RCC 7860 (cell line): ENCODE measurements at regions not wholly inside any gene's neighbourhood (a gene's known extent, or its start where the extent isn't known, plus 50 kb on each side); places are given as distances from the start of the nearest gene placed in this dataset.

Experiments used
- DNase-seq: peaks from one replicate; pipeline ENCODE4 v3.0.0-alpha.2; 2015; ENCODE audit warnings: low spot score
- FAIRE-seq: peaks from 2 replicates; lab custom pipeline; 2012; peaks lifted over from hg19 to GRCh38; lab: Jason Lieb, UNC

DNA sequence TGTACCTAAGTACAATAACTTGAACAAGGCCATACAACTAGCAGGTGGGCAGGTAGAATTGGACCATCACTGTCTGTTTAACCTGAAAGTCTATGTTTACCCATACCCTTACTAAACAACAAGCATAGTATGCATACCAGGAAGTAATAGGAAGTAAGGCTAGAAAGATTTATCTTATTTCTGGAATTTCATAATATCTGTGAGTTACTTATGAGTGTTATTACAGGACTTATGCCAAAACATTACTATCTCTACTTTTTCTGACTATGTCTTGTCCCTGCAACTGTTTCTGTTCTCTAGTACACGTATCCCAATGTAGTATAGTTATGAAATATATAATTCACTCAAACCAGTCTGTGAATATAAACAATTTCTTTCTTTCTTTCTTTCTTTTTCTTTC, 1400.8 kb upstream of the TENM4 start:
- no peak for FAIRE-seq
- DNase-seq: no peak

GRCh38 chr11:80838153-80838552, 1397.3 kb upstream of the TENM4 start:
- DNase-seq (no peak), FAIRE-seq (no peak)

DNA sequence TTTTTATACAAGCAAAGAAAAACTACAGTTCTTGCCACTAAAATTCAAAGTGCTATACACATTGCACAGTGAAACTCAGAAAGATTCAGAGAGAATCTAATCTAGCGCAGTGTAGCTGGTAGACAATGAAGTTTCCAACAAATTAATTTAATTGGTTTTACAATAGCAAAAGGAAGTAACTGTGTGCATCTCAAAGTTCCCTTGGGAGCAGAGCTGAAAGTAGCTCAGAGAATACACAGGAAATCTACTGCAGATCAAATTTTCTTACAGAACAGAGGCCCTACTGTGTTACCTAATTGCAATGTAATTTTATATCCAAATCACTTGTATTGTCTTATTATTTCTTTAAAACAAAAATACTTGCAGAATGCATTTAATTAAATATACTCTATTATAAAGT, 1396.2 kb upstream of the TENM4 start:
- no peak for DNase-seq

DNA sequence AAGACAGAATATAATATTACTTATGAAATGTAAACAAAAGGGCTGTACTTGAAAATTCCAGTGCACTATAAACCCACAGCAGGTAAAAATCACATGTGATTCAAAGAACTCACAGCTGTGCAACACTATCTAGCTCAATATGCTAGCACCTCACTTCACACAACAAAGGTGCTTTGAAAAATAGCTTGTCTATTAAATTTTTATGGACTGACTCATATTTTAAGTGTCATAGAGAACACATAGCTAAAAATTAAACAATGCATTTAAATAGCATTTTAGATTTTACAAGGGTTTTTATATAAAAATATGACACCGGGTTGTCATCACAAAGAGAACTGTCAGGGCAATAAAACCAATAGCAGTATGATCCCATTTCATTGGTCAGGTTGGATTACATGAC, 1390.5 kb upstream of the TENM4 start:
- DNase-seq: no peak
- no peak for FAIRE-seq

More for the DNA sequence above, 1396.2 kb upstream of the TENM4 start:
- no peak for FAIRE-seq

GRCh38 chr11:80827781-80828180, 1387.0 kb upstream of the TENM4 start:
- FAIRE-seq (no peak), DNase-seq (no peak)

GRCh38 chr11:80826808-80827207, 1386.0 kb upstream of the TENM4 start:
- FAIRE-seq: no peak

DNA sequence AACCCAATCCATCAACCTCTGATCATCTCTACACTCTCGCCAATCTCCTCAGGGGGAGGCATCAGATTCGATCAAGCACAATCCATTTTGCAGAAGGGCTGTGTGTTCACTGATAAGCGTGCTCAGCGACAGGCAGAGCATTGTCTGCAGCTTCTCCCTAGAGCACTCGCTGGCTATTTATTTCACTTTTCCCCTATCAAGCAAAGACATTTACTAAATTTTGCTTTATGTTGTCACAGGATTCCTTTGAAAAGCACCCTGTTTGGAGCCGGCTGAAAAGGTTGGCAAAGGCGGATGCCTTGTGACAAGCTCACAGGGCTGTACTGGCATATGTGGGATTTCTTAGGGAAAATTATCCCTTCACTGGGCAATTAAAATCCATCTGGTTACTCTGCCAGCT, 1381.5 kb upstream of the TENM4 start:
- FAIRE-seq (no peak), DNase-seq (no peak)

More at GRCh38 chr11:80826808-80827207, 1386.0 kb upstream of the TENM4 start:
- DNase-seq: no peak

DNA sequence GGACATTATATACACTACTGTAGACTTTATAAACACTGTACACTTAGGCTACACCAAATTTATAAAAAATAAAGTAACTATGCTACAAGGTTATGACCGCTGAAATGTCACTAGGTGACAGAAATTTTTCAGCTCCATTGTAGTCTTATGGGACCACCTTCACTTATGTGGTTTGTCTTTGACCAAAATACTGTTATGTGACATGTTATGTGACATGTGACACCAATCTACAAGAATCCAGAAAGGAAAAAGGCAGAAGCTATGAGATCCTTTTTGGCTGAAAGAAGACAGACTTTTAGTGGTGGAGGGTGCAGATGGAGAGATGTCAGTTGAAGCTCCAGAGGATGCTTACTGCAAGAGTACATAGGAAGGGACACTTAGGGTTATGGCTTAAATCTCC, 1378.4 kb upstream of the TENM4 start:
- DNase-seq: no peak
- FAIRE-seq: no peak

GRCh38 chr11:80816966-80817365, 1376.1 kb upstream of the TENM4 start:
- DNase-seq (no peak), FAIRE-seq (no peak)

GRCh38 chr11:80816454-80816847, 1375.6 kb upstream of the TENM4 start:
- DNase-seq (no peak), FAIRE-seq (no peak)

DNA sequence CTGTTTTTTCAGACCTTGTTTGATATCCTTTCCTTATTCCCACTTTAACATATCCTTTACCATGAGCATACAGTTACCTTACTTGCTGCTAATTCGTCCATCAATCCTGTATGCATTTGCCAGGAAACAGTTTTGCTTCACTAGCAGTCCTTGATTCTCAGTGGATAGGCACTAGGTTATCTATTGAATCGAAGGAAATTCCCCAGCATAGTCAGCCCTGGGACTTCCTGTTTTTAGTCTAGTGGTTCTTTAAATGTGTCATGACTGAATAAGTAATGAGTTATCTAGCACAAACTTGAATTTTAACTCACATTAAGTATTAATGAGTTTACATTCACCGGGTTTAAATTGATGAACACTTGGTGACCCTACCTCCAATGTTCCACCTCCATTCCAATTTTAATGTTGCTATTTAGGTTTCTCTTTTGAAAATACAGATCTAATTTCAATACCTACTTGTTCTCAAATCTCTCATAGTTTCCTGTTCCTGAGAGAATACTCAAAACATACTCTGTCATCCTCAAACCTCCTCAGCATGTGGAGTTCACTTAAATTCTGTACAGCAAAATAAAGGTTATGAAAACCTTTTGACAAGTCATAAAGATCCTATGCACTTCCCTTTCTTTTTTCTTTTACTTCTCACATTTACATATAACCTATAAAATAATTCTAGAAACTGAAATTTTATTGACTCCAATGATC, 1375.1 kb upstream of the TENM4 start:
- FAIRE-seq: no peak

GRCh38 chr11:80814813-80815212, 1374.0 kb upstream of the TENM4 start:
- DNase-seq: no peak
- no peak for FAIRE-seq

More for the DNA sequence above, 1375.1 kb upstream of the TENM4 start:
- DNase-seq: no peak

GRCh38 chr11:80810695-80811094, 1369.9 kb upstream of the TENM4 start:
- FAIRE-seq (no peak), DNase-seq (no peak)

GRCh38 chr11:80798174-80798573, 1357.3 kb upstream of the TENM4 start:
- FAIRE-seq: no peak
- DNase-seq: no peak

DNA sequence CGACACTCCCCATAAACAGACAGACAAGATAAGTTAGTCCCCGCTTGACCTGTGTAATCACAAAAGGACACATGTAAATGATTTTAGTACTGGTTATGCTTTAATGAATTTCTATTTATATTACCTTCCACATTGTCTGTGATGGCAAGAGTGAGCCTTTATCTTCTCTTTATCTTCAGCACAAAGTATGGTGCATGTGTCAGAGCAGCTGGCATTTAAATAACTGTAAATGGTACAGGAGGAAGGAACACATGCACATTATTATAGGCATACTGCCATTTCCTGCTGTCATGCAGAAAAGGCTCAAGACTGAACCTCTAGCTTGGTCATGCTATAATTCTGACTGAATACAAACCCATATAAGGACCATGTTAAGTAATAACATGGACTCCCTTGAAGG, 1342.7 kb upstream of the TENM4 start:
- no peak for DNase-seq
- no peak for FAIRE-seq

DNA sequence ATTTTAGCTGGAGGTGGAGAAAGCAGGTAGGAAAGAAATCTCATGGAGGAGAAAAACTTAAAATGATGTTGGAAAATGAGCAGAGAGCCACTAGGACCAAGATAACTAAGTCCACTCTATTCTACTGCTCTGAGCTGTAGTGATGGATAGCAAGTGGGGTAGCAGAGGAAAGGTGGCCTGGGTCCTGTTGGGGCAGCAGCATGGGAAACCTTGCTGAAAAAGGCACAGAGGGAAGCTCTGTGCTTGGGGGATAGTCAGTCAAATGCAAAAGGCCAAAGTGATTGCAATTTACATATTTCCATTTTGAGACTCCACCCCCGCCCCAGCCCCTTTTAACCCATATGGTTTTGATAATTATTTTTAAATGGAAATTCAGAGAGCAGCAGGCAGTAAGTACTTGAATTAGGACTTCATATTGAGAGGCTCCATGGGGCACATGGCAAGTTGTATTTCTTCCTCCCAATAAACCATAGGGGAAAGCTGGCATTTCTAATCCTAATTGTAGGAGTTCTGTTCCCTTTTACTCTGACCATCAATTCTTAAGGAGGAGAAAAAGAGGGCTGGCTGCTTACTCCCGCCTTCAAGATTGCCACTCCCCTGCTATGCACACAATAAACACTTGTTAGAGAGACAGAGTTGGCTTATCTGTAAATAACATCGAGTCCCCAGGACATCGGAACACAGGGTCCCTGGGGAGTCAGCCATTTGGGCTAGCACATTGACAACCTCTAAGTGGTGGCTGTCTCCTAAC, 1341.5 kb upstream of the TENM4 start:
- DNase-seq (no peak), FAIRE-seq (no peak)

- FAIRE-seq (no peak), DNase-seq (no peak)
Observed at GRCh38 chr11:80779905-80780605, 1339.2 kb upstream of the TENM4 start.

GRCh38 chr11:80778941-80779340, 1338.1 kb upstream of the TENM4 start:
- DNase-seq (no peak), FAIRE-seq (no peak)

DNA sequence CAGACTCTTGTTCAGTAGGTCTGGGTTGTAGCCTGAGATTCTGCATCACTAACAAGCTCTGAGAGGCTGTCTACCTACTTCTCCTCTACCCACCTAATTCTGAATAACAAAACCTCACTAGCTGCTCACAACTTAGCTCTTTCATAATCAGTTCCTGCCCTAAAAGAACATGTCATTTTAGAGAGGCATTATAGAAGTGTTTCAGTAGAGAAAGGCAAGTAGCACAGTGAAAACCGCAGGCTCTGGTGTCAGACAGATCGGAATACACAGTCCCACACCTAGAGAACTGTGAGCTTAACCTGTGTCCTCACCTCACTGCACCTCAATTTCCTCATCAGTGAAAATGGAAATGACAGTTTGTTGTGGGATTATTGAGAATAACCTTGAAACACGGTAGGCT, 1337.6 kb upstream of the TENM4 start:
- FAIRE-seq (no peak), DNase-seq (no peak)

GRCh38 chr11:80773919-80774318, 1333.1 kb upstream of the TENM4 start:
- DNase-seq (no peak), FAIRE-seq (no peak)

DNA sequence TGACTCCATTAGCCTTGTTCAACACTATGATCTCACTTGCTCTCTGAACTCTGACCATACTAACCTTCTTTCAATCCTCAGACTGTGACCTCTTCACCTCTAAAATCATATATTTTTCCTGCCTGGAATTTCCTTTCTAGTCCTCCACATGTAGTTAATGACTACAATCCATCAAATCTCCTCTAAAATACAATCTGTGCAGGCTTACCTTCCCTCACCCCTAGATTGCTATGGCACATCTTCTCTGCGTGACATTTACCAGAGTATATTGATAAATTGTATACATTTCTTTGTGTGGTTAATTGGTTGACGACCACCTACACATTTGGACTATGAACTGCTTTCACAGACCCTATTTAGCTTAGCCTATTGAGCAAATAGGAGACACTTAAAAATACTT, 1330.2 kb upstream of the TENM4 start:
- FAIRE-seq: no peak
- no peak for DNase-seq

GRCh38 chr11:80758787-80759186, 1318.0 kb upstream of the TENM4 start:
- FAIRE-seq (no peak), DNase-seq (no peak)
